ENCODE measurements at regions not wholly inside any gene's neighbourhood (a gene's known extent, or its start where the extent isn't known, plus 50 kb on each side); places are given as distances from the start of the nearest gene placed in this dataset.
"Not testable (repeated sequence)": the region's sequence is repeated elsewhere in the genome, so short reads cannot be mapped to it uniquely, and the experiment has no call there.

GRCh38 chr10:90245623-90246022, 544.2 kb downstream of the KIF20B start:
- Mint-ChIP-seq H3K9me3 (no peaks in the 10 kb centered on the region), H3K4me3 (no peak overlapping the region), H3K36me3 (ENCODE audit: low read depth) (no peaks in the 10 kb centered on the region), H3K27me3 (ENCODE audit: low read depth) (no peaks in the 10 kb centered on the region), H3K27ac (ENCODE audit: unreplicated experiment) (no peak overlapping the region), H3K4me1 (no peaks in the 10 kb centered on the region)
- no peak for DNase-seq (ENCODE audit: low read depth, low spot score)
- no peak for TF ChIP-seq CTCF (conservative IDR thresholded peaks at IDR 0.05)

GRCh38 chr10:90250784-90251183, 549.4 kb downstream of the KIF20B start:
- not testable (repeated sequence) for H3K27me3 Mint-ChIP-seq (ENCODE audit: low read depth); DNase-seq (ENCODE audit: low read depth, low spot score); H3K9me3 Mint-ChIP-seq; H3K4me3 Mint-ChIP-seq; H3K36me3 Mint-ChIP-seq (ENCODE audit: low read depth); H3K27ac Mint-ChIP-seq (ENCODE audit: unreplicated experiment); H3K4me1 Mint-ChIP-seq

- no peak for DNase-seq (ENCODE audit: low read depth, low spot score)
- Mint-ChIP-seq H3K27me3 (ENCODE audit: low read depth) (no peaks in the 10 kb centered on the region), H3K9me3 (peaks cover 6% of the 10 kb centered on the region), H3K4me3 (no peak overlapping the region), H3K36me3 (ENCODE audit: low read depth) (no peaks in the 10 kb centered on the region), H3K27ac (ENCODE audit: unreplicated experiment) (no peak overlapping the region), H3K4me1 (no peaks in the 10 kb centered on the region)
- TF ChIP-seq CTCF (conservative IDR thresholded peaks at IDR 0.05): no peak
Measured at GRCh38 chr10:90269699-90270098, 568.3 kb downstream of the KIF20B start.

- no peak overlapping the region for H3K4me3 Mint-ChIP-seq
- H3K27ac Mint-ChIP-seq (ENCODE audit: unreplicated experiment): no peak overlapping the region
- DNase-seq (ENCODE audit: low read depth, low spot score): no peak
- no peaks in the 10 kb centered on the region for H3K9me3 Mint-ChIP-seq
- H3K27me3 Mint-ChIP-seq (ENCODE audit: low read depth): no peaks in the 10 kb centered on the region
- TF ChIP-seq CTCF (conservative IDR thresholded peaks at IDR 0.05): no peak
- no peaks in the 10 kb centered on the region for H3K4me1 Mint-ChIP-seq
- no peaks in the 10 kb centered on the region for H3K36me3 Mint-ChIP-seq (ENCODE audit: low read depth)
Measured at GRCh38 chr10:90274721-90275468, 573.5 kb downstream of the KIF20B start.

- Mint-ChIP-seq H3K4me3 (no peak overlapping the region), H3K27ac (ENCODE audit: unreplicated experiment) (no peak overlapping the region), H3K36me3 (ENCODE audit: low read depth) (no peaks in the 10 kb centered on the region), H3K9me3 (no peaks in the 10 kb centered on the region), H3K4me1 (no peaks in the 10 kb centered on the region), H3K27me3 (ENCODE audit: low read depth) (no peaks in the 10 kb centered on the region)
- TF ChIP-seq CTCF (conservative IDR thresholded peaks at IDR 0.05): no peak
- no peak for DNase-seq (ENCODE audit: low read depth, low spot score)
Measured at GRCh38 chr10:90276894-90277475, 575.6 kb downstream of the KIF20B start.

- Mint-ChIP-seq H3K9me3 (no peaks in the 10 kb centered on the region), H3K4me1 (no peaks in the 10 kb centered on the region), H3K27ac (ENCODE audit: unreplicated experiment) (no peak overlapping the region), H3K27me3 (ENCODE audit: low read depth) (peaks cover 9% of the 10 kb centered on the region), H3K36me3 (ENCODE audit: low read depth) (no peaks in the 10 kb centered on the region), H3K4me3 (no peak overlapping the region)
- no peak for TF ChIP-seq CTCF (conservative IDR thresholded peaks at IDR 0.05)
- DNase-seq (ENCODE audit: low read depth, low spot score): no peak
Measured at GRCh38 chr10:90286406-90286805, 571.4 kb downstream of the HTR7 start.

Data from neural crest cell (in vitro differentiated cells).